ENCODE measurements at regions not wholly inside any gene's neighbourhood (a gene's known extent, or its start where the extent isn't known, plus 50 kb on each side); places are given as distances from the start of the nearest gene placed in this dataset.

DNA sequence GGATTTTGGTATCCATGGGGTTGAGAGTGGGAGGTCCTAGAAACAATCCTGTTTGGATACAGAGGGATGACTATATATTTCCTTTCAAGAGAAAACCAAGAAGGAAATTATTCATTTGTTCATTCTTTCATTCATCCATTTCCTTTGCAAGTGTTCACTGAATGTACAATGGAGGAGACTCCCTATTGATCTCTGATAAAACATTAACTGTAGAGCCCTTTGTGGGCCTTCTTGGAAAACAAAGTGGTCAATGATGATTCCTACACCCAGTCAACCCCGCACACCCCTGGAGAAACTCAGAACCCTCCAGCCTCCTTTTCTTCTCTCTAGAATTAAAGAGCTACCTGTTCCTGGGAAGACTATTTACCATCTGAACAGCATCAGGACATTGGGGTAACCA lies 247.3 kb downstream of the AUH start:
- Histone ChIP-seq H3K4me2 (ENCODE audit: insufficient read depth, low read length) (no peak overlapping the region), H3K27me3 (ENCODE audit: insufficient read depth, low read length) (no peaks in the 10 kb centered on the region), H3K4me3 (ENCODE audit: insufficient read depth, low read length) (no peak overlapping the region), H2AFZ (ENCODE audit: low read length) (no peak overlapping the region), H4K20me1 (ENCODE audit: insufficient read depth, low read length) (no peaks in the 10 kb centered on the region), H3K4me1 (ENCODE audit: insufficient read depth, low read length) (peaks cover 18% of the 10 kb centered on the region), H3K27ac (ENCODE audit: low read depth, low read length) (no peak overlapping the region), H3K9me3 (ENCODE audit: low read depth, low read length) (peaks cover 9% of the 10 kb centered on the region), H3K36me3 (ENCODE audit: insufficient read depth, low read length) (no peaks in the 10 kb centered on the region), H3K79me2 (ENCODE audit: insufficient read depth, low read length) (no peaks in the 10 kb centered on the region)
- TF ChIP-seq CTCF (IDR thresholded peaks at IDR 0.05; ENCODE audit: extremely low read depth, low read depth, low read length), result no peak
- no peak for DNase-seq (ENCODE audit: insufficient read length, low spot score, missing footprints)

- Histone ChIP-seq H2AFZ (ENCODE audit: low read length) (peak overlapping the region; percentile 18), H3K27me3 (ENCODE audit: insufficient read depth, low read length) (no peaks in the 10 kb centered on the region), H3K4me1 (ENCODE audit: insufficient read depth, low read length) (peaks cover 27% of the 10 kb centered on the region), H3K79me2 (ENCODE audit: insufficient read depth, low read length) (no peaks in the 10 kb centered on the region), H3K4me2 (ENCODE audit: insufficient read depth, low read length) (no peak overlapping the region), H3K27ac (ENCODE audit: low read depth, low read length) (no peak overlapping the region), H4K20me1 (ENCODE audit: insufficient read depth, low read length) (no peaks in the 10 kb centered on the region), H3K4me3 (ENCODE audit: insufficient read depth, low read length) (no peak overlapping the region), H3K36me3 (ENCODE audit: insufficient read depth, low read length) (no peaks in the 10 kb centered on the region), H3K9me3 (ENCODE audit: low read depth, low read length) (peaks cover 2% of the 10 kb centered on the region)
- peak; percentile 43 for DNase-seq (ENCODE audit: insufficient read length, low spot score, missing footprints)
- no peak for TF ChIP-seq CTCF (IDR thresholded peaks at IDR 0.05; ENCODE audit: extremely low read depth, low read depth, low read length)
These were observed 245.5 kb downstream of the AUH start for GRCh38 chr9:91116211-91116610.

- Histone ChIP-seq H3K27me3 (ENCODE audit: insufficient read depth, low read length) (no peaks in the 10 kb centered on the region), H3K27ac (ENCODE audit: low read depth, low read length) (no peak overlapping the region), H3K36me3 (ENCODE audit: insufficient read depth, low read length) (no peaks in the 10 kb centered on the region), H2AFZ (ENCODE audit: low read length) (no peak overlapping the region), H3K9me3 (ENCODE audit: low read depth, low read length) (peaks cover 2% of the 10 kb centered on the region), H4K20me1 (ENCODE audit: insufficient read depth, low read length) (no peaks in the 10 kb centered on the region), H3K4me3 (ENCODE audit: insufficient read depth, low read length) (no peak overlapping the region), H3K4me1 (ENCODE audit: insufficient read depth, low read length) (peaks cover 27% of the 10 kb centered on the region), H3K4me2 (ENCODE audit: insufficient read depth, low read length) (no peak overlapping the region), H3K79me2 (ENCODE audit: insufficient read depth, low read length) (no peaks in the 10 kb centered on the region)
- TF ChIP-seq CTCF (IDR thresholded peaks at IDR 0.05; ENCODE audit: extremely low read depth, low read depth, low read length), result no peak
- DNase-seq (ENCODE audit: insufficient read length, low spot score, missing footprints), result no peak
These were observed 245.0 kb downstream of the AUH start for GRCh38 chr9:91116711-91117110.

GRCh38 chr9:91117474-91117891 lies 244.2 kb downstream of the AUH start:
- Histone ChIP-seq H3K27ac (ENCODE audit: low read depth, low read length) (peak overlapping the region; percentile 91), H3K36me3 (ENCODE audit: insufficient read depth, low read length) (no peaks in the 10 kb centered on the region), H3K4me2 (ENCODE audit: insufficient read depth, low read length) (peak overlapping the region; percentile 83), H3K4me1 (ENCODE audit: insufficient read depth, low read length) (peaks cover 27% of the 10 kb centered on the region), H3K27me3 (ENCODE audit: insufficient read depth, low read length) (no peaks in the 10 kb centered on the region), H3K4me3 (ENCODE audit: insufficient read depth, low read length) (peak overlapping the region; percentile 62), H3K9me3 (ENCODE audit: low read depth, low read length) (peaks cover 2% of the 10 kb centered on the region), H4K20me1 (ENCODE audit: insufficient read depth, low read length) (no peaks in the 10 kb centered on the region), H3K79me2 (ENCODE audit: insufficient read depth, low read length) (no peaks in the 10 kb centered on the region), H2AFZ (ENCODE audit: low read length) (peak overlapping the region; percentile 91)
- TF ChIP-seq CTCF (IDR thresholded peaks at IDR 0.05; ENCODE audit: extremely low read depth, low read depth, low read length), result no peak
- DNase-seq (ENCODE audit: insufficient read length, low spot score, missing footprints), result peak; percentile 72

Measured in osteoblast (primary cell).